ENCODE measurements at regions not wholly inside any gene's neighbourhood (a gene's known extent, or its start where the extent isn't known, plus 50 kb on each side); places are given as distances from the start of the nearest gene placed in this dataset.

DNA sequence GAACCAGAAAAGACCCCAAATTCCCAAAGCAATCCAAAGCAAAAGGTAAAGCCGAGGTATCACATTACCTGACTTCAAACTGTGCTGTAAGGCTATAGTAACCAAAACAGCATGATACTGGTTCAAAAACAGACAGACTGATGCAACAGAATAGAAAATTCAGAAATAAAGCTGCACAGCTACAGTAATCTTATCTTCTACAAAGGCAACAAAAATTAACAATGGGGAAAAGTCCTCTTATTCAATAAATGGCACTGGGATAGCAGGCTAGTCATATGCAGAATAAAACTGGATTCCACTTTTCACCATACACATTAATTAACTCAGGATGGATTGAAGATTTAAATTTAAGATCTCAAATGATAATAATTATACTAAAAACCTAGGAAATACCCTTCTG, 392.6 kb upstream of the CBLB start:
- TF ChIP-seq, protein P1, sequence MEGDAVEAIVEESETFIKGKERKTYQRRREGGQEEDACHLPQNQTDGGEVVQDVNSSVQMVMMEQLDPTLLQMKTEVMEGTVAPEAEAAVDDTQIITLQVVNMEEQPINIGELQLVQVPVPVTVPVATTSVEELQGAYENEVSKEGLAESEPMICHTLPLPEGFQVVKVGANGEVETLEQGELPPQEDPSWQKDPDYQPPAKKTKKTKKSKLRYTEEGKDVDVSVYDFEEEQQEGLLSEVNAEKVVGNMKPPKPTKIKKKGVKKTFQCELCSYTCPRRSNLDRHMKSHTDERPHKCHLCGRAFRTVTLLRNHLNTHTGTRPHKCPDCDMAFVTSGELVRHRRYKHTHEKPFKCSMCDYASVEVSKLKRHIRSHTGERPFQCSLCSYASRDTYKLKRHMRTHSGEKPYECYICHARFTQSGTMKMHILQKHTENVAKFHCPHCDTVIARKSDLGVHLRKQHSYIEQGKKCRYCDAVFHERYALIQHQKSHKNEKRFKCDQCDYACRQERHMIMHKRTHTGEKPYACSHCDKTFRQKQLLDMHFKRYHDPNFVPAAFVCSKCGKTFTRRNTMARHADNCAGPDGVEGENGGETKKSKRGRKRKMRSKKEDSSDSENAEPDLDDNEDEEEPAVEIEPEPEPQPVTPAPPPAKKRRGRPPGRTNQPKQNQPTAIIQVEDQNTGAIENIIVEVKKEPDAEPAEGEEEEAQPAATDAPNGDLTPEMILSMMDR (IDR thresholded peaks at IDR 0.05; ENCODE audit: low read depth, low read length, missing input control) = no peak
- TF ChIP-seq, protein P2, sequence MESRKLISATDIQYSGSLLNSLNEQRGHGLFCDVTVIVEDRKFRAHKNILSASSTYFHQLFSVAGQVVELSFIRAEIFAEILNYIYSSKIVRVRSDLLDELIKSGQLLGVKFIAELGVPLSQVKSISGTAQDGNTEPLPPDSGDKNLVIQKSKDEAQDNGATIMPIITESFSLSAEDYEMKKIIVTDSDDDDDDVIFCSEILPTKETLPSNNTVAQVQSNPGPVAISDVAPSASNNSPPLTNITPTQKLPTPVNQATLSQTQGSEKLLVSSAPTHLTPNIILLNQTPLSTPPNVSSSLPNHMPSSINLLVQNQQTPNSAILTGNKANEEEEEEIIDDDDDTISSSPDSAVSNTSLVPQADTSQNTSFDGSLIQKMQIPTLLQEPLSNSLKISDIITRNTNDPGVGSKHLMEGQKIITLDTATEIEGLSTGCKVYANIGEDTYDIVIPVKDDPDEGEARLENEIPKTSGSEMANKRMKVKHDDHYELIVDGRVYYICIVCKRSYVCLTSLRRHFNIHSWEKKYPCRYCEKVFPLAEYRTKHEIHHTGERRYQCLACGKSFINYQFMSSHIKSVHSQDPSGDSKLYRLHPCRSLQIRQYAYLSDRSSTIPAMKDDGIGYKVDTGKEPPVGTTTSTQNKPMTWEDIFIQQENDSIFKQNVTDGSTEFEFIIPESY (IDR thresholded peaks at IDR 0.05) = no peak
- TF ChIP-seq YY1 (IDR thresholded peaks at IDR 0.05) (no peak), HNF4A (conservative IDR thresholded peaks at IDR 0.05) (no peak)
- TF ChIP-seq, protein P3, sequence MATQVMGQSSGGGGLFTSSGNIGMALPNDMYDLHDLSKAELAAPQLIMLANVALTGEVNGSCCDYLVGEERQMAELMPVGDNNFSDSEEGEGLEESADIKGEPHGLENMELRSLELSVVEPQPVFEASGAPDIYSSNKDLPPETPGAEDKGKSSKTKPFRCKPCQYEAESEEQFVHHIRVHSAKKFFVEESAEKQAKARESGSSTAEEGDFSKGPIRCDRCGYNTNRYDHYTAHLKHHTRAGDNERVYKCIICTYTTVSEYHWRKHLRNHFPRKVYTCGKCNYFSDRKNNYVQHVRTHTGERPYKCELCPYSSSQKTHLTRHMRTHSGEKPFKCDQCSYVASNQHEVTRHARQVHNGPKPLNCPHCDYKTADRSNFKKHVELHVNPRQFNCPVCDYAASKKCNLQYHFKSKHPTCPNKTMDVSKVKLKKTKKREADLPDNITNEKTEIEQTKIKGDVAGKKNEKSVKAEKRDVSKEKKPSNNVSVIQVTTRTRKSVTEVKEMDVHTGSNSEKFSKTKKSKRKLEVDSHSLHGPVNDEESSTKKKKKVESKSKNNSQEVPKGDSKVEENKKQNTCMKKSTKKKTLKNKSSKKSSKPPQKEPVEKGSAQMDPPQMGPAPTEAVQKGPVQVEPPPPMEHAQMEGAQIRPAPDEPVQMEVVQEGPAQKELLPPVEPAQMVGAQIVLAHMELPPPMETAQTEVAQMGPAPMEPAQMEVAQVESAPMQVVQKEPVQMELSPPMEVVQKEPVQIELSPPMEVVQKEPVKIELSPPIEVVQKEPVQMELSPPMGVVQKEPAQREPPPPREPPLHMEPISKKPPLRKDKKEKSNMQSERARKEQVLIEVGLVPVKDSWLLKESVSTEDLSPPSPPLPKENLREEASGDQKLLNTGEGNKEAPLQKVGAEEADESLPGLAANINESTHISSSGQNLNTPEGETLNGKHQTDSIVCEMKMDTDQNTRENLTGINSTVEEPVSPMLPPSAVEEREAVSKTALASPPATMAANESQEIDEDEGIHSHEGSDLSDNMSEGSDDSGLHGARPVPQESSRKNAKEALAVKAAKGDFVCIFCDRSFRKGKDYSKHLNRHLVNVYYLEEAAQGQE (IDR thresholded peaks at IDR 0.05) = no peak
- TF ChIP-seq, protein P4, sequence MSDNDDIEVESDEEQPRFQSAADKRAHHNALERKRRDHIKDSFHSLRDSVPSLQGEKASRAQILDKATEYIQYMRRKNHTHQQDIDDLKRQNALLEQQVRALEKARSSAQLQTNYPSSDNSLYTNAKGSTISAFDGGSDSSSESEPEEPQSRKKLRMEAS (IDR thresholded peaks at IDR 0.05) = no peak

Measured in liver (tissue), 3 donors.